HT1080 (cell line): ENCODE measurements at regions not wholly inside any gene's neighbourhood (a gene's known extent, or its start where the extent isn't known, plus 50 kb on each side); places are given as distances from the start of the nearest gene placed in this dataset.

ENCODE experiments used
- DNase-seq: peaks from one replicate; pipeline ENCODE4 v3.0.0-alpha.2; 2015; ENCODE audit warnings: low read depth

DNA sequence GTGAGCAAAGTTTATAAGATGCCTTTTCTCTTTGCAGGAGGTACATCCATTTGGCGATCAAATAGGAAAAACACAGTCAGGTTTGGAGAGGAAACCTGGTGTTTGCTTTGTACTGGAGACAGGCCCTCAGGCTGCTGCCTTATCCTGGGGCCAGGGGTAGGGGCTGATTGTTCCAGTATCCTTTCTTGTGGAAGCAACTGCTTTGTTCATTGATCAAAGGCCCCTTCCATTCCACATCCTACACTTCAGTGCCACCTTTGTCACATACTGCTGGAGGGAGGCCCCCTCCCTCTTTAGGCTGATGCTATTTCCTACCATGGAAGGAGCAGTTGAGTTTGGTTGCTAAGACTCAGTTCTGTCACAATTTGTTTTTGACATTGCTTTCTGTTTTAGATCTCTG is 778.1 kb downstream of the TLR4 start:
- no peak for DNase-seq

DNA sequence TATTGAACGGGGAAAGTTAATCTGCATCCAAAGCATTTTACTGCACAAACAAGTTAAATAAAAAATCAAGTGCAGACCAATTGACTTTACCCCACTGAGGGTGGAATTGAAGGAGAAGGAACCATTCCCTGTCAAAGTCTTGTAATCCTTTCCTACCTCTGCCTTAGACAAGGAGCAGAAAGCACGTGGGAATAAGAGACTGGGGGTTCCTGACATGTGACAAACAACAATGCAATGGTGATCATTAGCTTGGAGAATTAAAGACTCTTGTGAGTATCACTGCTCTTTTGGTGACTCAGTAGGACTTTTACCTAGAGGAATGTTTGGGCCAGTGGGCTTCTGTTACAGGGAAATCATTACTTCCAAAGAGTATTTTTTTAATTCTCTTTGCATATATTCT is 779.5 kb downstream of the TLR4 start:
- DNase-seq, result no peak

GRCh38 chr9:118503236-118503635 is 799.0 kb downstream of the TLR4 start:
- DNase-seq, result no peak

DNA sequence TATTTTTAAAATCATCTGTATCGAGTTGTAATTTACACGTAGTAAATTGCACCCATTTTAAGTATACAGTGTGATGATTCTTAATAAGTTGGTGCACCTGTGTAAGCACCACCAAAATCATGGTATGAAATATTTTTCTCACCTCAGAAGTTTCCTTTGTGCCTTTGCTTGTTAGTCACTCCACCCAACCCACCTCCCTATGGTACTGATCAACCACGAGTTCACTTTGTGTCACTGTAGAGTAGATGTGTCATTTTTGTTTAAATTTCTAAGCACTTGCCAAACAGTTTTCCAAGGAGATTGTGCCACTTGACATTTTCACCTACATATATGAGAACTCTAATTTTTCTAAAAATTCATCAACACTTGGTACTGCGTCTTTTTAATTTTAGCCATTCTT is 806.5 kb downstream of the TLR4 start:
- no peak for DNase-seq

DNA sequence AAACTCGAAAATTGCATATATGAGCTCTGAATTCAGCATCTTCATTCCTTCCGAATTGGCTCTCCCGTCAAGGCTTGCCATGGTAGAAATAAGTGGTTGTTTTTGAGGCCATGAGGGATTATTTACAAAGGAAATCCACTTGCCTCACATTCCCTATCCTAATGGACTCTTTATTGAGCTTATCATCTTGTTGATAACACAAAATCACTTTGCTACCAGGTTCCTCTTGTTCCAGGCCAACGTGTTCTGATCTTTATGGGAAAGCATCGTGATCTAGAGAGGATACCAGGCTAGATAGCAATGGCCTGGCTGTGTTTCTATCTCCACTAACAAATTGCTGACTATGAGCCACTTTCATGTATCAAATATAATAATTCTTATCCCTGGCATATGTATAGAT is 811.7 kb downstream of the TLR4 start:
- DNase-seq, result no peak

- DNase-seq, result no peak
Observed at GRCh38 chr9:118521261-118521660, 817.1 kb downstream of the TLR4 start.

DNA sequence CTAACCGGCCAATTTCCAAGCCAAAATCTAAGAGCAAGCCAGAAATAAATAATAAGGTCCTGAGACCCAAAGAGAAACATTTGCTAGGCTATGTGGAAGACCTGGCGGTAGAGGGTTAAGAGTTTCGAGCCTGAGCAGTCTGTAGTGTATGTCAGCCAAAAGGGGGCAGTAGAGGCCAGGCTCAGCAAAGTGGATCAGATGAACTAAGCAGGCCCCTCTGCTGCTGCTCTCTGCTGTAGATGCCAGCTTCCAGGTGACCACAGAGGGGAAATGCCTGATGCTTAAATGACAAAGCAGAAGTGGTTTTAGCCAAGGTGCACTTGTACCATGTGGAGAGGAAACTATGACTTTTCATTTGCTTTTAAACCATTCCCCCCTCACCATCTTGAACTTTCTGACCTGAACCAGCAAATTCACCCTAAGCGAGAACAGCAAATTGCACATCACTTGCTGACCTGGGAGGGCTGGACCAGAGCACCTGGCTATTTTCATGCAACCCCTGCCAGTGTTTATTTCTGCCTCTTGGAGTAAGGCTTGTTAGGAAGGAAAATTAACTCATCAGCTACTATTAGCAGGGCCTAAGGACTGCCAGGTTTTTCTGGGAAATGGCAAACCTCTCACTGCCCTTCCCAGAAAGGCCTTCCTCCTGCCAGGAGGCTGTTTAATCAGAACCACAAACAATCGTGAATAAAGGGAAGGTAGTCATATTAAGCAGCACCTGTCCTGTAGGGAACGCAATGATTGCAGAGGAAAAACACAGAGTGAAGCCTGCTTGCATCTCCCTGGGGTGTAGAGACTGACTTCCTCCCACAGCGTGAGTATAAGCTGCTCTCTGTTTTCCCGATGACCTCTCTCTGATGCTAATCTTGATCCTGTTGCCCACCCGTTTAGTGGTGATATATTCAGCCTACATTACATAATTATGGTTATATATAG is 818.2 kb downstream of the TLR4 start:
- peak; percentile 59 for DNase-seq

DNA sequence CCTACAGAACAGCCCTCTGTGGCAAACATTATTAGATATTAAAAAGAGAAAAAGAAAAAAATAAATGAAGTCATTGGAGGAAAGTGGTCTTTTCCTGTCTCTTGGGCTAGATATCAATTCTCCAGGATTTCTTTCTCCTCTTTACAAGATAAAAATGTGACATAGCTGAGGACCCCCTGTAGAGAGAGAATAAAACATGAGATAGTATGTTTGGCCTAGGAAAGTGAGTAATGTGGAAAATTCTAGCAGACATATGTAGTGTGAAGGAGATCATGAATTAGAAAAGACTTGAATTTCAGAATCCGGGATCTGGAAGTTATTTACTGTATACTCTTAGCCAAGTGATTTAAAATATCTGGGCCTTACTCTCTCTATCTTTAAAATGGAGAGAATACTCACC is 823.1 kb downstream of the TLR4 start:
- DNase-seq, result no peak

DNA sequence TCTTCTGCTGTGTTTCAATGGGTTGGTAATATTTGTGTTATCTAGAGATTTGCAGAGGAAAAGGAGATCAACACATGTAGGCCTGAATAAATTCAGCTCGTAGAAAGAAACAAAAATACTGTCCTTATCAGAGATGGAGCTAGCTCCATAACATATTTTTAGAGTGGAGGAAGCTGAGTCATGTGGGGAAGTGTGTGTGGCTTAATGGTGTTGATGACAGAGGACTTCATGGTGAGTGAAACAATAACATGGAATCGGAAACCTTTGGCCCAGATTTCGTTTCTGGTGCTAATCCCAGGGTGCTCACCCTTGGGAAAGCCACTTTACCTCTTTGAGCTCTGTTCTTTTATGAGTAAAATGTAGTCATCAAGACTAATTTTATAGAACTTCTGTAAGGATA is 825.0 kb downstream of the TLR4 start:
- peak; percentile 77 for DNase-seq

GRCh38 chr9:118529624-118530214 is 825.5 kb downstream of the TLR4 start:
- DNase-seq, result no peak

DNA sequence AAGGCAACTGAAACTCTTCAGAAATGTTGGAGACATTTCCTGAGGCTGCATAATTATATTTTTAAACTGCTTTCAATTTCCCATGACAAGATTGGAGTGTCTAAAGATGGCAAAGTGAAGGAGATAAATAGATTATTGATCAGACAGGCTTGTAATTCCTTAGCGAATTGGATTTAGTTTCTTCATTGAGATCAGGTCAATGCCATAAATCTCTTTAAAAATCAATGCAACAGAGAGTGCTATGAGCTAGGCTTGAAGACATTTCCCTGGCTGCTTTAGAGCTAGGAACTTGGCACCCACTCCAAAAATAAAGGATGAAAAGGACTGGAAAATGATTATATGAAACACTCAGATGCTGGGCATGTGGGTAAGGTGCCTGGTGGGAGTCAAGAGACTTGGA is 828.4 kb downstream of the TLR4 start:
- no peak for DNase-seq

DNA sequence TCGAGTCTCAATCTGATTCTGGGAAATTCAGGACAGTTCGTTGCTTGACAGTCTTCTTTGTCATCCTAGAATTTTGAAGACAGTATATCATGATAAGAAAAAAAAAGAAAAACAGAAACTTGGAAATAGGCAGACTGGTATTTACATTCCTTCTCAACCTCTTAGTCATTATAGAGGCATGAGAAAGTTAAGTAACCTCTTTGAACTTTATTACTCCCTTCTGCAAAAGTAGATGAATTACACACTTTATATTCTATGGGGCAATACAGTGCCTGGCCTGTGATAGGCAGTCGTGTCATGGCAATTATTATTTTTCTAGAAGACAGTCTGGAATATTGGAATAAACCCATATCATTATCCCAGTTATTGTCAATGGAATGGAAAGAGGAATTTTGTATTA is 828.9 kb downstream of the TLR4 start:
- DNase-seq, result peak; percentile 16

DNA sequence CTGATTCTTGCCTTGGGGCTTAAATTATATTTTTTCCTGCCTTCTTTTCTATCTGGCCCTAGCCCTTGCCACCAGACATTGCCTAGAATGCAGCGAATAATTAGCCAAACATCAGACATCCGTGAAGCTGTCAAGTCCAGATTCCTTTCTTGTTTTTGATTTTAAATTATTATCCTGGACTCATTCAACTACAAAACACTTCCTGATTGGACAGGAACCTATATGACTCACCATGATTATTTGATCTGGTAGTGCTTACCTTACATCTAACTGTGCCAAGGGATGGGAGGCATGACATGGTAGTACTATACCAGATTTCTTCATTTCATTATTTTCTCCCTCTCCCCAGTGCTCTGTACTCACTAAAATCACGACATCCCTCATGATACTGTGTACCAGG is 829.6 kb downstream of the TLR4 start:
- DNase-seq, result no peak

GRCh38 chr9:118536153-118536552 is 832.0 kb downstream of the TLR4 start:
- no peak for DNase-seq

DNA sequence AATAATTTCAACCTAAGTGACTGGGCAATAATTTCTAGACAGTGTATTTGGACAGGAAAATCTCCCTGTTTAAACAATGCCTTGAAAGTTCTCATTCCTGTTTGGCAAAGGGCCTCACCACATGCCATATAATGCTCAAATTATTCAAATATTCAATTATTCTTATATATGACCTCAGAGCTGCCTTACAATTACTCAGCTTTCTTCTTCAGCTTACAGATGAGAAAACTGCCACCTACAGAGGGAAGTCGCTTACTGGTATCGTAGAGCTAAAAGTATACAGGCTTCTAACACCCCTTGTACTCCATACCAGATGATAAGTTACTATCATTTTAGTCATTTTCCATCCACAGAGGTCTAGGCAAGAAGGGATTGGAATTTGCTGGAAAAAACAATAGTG is 830.3 kb downstream of the BRINP1 start:
- DNase-seq, result no peak

- DNase-seq, result no peak
Observed at GRCh38 chr9:118553465-118553864, 815.8 kb downstream of the BRINP1 start.

DNA sequence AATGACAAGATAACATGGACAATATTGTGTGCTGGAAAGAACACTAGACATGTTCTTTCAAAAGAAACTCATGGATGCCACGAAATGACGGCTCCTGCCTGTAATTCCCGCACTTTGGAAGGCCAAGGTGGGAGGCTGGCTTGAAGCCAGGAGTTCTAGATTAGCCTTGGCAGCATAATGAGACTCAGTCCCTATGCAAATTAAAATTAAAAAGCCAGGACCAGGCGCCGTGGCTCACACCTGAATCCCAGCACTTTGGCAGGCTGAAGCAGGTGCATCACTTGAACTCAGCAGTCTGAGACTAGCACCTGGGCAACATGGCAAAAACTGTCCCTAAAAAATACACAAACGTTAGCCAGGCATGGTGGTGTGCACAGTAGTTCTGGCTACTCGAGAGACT is 814.2 kb downstream of the BRINP1 start:
- DNase-seq, result no peak

DNA sequence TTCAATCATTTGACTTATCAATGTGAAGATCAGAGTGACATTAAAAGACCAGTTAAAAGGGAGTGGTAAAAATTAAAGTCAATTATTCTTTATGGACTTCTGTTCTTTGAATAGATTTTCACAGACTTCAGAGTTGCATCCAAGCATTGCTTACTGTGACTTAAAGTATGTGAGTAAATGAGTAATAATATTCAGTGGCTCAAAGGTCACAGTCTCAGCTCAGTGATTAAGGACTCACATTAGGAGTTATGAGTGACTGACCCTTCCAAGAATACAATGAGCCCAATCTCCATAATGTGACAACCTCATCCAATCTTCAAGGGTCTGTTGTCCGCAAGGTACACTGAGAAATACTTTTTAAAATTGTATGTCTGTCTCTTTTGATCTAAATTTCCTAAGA is 811.2 kb downstream of the BRINP1 start:
- no peak for DNase-seq

DNA sequence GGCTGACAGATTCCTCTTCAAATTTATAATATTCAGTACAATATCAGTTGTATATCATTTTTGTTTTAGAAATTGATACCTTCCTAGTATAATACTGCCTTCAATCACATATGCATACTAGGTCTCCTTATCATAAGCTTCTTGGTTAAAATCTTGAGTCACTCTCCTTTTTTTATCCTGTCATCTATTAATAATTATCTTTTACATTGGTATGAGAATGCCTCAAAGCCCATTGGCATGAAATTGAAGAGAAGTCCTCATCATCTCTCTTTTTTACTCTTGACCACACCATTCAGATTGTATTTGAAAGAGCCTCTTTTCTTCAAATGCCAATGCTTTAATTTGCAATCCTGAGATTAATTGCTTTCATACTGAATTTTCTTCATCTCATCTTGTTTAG is 810.3 kb downstream of the BRINP1 start:
- no peak for DNase-seq

- DNase-seq, result no peak
Observed at GRCh38 chr9:118561051-118561450, 808.2 kb downstream of the BRINP1 start.

GRCh38 chr9:118563677-118564076 is 805.6 kb downstream of the BRINP1 start:
- peak; percentile 32 for DNase-seq

DNA sequence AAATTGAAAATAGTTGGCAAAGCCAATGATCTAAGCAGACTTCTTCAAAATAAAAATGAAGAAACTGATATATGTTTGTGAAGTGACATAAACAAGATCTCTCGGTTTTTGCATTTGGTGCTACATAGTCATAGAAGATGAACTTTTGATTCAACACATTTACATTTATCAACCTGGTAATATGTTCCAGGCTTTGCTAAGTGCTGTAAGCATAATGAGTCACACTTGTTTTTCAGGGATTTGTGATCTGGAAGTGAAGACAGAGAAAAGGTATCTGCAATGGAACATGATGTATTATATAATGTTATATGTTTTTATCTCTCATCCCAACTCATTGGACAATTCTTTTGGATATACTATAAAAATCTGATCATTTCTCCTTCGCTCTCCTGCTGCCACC is 801.4 kb downstream of the BRINP1 start:
- no peak for DNase-seq

- no peak for DNase-seq
Observed at GRCh38 chr9:118568704-118569103, 800.5 kb downstream of the BRINP1 start.
